Right ventricle myocardium superior (tissue), 1 donor: ENCODE measurements at regions not wholly inside any gene's neighbourhood (a gene's known extent, or its start where the extent isn't known, plus 50 kb on each side); places are given as distances from the start of the nearest gene placed in this dataset.

ENCODE experiments used
- ATAC-seq: fragments of 200-7000 bp; cut with Tn5 transposase; one replicate; pipeline ENCODE4 v1.9.1; 2020; ENCODE audit warnings: mild to moderate bottlenecking; ENCODE audit not compliant: poor library complexity
- DNase-seq: peaks from one replicate; pipeline ENCODE4 v3.0.0-alpha.2; 2020
- intact Hi-C: fragments of 100-400 bp; cut with DNase I; formaldehyde crosslinking; loops from one replicate; pipeline ENCODE4 v1.11.2; 2022
- donor health status: DM: no; HTN: yes; CAD: no; lungs with severe emphysema.

GRCh38 chr2:240207661-240208060 lies 67.2 kb upstream of the OTOS start:
- no peak for DNase-seq
- ATAC-seq, result no peak
- intact Hi-C loops, result no loop called here

- no peak for DNase-seq
Observed at GRCh38 chr2:240208096-240208495, 67.6 kb upstream of the OTOS start.

DNA sequence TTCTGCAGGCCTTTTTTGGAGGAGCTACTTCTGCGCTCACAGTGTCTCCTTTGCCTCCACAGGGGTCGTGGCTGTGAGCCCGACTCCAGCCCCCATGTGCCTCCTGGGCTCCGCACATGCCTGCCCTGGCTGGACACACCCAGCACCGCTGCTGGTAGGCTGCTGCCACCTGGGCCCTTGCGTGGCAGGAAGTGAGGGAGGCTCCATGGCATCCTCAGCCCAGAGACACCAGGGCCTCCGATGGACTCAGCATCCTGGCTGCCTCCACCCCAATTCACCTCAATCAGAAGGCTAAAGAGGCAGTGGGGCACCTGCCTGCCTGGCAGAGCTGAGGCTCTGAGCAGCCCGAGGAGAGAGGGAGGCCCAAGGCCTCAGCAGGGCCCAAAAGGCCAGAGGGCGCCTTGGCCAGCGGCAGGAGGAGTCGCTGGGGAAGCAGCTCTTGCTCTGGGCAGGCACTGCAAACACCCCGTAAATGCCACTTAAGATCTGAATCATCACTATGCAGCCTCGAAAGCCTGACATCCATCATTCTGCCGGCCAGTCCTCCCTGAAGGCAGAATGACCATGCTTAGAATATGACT lies 68.3 kb upstream of the OTOS start:
- DNase-seq, result no peak
- ATAC-seq, result no peak
- intact Hi-C loops, result no loop called here

More at GRCh38 chr2:240208096-240208495, 67.6 kb upstream of the OTOS start:
- intact Hi-C loops, result no loop called here
- no peak for ATAC-seq

- no peak for DNase-seq
Observed at GRCh38 chr2:240209493-240209892, 69.0 kb upstream of the OTOS start.

DNA sequence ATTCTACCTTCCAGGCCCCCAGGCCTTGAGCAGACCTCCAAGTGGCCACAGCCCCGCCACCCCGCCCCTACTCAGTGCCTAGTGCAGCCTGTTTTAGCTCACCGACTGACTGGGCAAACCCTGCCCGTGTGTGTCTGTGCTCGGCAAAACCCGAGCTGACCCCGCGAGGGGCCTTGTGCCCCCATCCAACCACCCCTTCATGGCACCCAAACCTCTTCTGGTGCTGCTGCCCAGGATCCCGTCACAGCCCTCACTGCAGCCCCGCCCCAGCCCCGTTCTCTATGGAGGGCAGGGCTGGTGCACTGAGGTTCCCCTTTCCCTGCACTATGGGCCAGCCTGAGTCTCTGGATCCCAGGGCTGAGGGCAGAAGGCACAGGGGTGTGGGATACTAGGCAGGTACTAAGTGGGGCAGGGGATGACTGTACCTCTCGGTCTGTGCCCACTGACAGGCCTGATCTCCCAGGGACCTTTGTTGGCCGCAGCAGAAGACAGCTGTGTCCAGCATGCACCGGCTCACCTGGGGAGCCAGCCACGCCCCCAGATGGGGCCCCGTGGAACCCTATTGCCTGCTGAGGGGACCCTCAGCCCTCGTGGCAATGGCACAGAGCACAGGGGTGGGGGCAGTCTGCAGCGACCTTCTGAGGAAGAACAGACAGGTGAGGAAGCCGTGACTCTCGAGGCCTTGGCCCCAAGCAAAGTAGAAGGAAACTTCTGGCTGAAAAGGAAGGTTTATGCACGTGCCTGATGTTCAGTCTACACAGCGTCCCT lies 69.9 kb upstream of the OTOS start:
- intact Hi-C loops, result no loop called here
- ATAC-seq (no peak), DNase-seq (no peak)

More at GRCh38 chr2:240209493-240209892, 69.0 kb upstream of the OTOS start:
- intact Hi-C loops, result no loop called here
- ATAC-seq, result no peak

DNA sequence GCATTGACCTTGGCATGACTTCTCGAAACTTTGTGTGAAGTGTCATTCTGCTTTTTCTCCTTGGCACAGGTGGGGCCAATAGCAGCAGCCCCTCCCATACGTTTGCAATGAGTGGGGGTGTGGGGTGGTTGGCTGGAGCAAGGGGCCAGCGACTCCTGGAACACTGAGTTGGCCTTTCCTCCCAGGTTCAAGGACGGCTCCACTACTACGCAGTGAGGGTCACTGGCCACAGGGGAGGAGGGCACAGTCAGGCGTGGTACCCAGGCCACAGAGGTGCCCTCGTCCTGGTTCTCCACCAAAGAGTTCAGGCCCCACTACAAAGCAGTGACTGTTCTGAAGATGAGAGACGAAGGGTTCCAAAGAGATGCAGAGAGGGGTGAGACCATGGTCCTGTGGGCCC lies 70.6 kb upstream of the OTOS start:
- no peak for DNase-seq

DNA sequence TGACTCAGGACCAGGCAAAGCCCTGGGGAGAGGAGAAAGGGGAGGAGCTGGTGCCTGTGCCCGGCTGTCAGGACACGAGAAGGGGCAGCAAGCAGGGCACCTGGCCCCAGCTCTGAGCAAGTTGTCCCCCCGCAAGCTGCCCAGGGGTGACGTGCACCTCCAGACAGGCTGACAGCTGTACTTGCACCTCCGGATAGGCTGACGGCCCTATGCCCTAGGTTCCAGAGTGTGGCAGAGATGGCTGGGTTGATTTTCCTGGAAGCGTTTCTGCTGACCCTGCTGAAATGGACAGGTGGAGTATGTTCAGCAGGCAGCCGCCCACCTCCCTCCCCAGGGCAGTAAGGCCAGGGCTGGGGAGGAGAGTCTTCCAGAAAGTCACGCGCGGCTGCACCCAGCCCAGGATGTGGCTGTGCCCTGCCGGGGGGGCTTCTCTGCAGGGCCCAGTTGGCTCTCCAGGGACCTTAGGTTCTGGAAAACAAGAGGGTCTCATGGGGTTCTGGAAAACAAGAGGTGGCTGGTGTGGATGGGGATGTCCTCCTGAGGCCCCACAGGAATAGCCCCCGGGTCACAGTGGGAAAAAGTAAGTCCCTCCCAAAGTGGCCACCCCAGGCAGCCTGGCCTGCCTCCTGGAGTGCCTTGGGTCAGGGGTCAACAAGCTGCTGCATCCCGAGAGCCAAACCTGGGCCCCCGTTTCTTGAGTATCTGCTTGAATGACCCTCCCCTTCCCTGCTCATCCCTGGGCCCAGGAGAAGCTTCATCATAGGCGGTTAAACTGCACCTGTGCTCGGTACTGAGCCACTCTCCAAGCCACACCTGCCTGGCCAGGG lies 71.4 kb upstream of the OTOS start:
- intact Hi-C loops, result no loop called here
- no peak for ATAC-seq

More for the DNA sequence above, 70.6 kb upstream of the OTOS start:
- no peak for ATAC-seq
- intact Hi-C loops, result no loop called here

DNA sequence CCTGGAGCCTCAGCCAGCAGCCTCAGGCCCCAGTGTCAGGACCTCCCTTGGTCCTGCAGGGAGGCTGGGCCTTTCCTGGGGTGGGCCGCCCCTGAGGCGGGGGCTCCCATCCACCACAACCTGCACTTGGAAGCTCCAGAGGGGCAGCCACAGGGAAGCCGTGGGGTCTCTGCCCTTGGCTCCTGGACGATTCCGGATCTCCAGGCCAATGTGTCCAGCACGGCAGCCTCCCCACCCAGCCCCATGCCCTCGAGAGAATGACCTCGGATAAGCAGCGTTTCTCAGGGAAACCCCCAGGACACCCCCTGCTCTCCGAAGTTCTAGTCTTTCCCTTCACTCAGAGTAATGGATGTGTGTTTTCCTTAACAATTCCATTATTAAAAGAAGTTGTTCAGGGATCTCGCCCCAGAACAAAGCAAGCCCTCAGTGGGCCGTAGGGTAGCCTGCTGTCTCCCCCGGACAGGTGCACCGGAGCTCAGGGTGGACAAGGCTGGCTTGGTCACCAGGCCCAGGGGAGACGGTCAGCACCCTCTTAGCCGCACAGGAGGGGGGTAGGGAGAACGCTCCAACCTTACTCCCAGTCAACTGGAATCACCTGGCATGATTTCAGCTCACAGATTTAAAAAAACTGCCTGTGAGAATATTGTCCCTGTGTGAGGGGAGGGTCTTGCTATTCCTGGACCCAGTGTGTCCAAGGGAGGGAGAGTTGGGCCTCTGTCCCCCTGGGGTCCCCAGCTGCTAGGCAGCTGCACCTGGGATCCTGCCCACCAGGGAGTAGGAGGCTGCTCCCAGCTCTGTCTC lies 72.2 kb upstream of the OTOS start:
- intact Hi-C loops, result no loop called here
- ATAC-seq (no peak), DNase-seq (no peak)

More for the DNA sequence above, 71.4 kb upstream of the OTOS start:
- DNase-seq, result no peak

GRCh38 chr2:240213226-240213475 lies 72.7 kb upstream of the OTOS start:
- ATAC-seq (no peak), DNase-seq (no peak)

GRCh38 chr2:240213476-240214421 lies 73.3 kb upstream of the OTOS start:
- no peak for ATAC-seq
- no peak for DNase-seq
- intact Hi-C loops, result no loop called here

More at GRCh38 chr2:240213226-240213475, 72.7 kb upstream of the OTOS start:
- intact Hi-C loops, result no loop called here

- ATAC-seq (no peak), DNase-seq (no peak)
- intact Hi-C loops, result no loop called here
Observed at GRCh38 chr2:240214790-240215675, 74.6 kb upstream of the OTOS start.

DNA sequence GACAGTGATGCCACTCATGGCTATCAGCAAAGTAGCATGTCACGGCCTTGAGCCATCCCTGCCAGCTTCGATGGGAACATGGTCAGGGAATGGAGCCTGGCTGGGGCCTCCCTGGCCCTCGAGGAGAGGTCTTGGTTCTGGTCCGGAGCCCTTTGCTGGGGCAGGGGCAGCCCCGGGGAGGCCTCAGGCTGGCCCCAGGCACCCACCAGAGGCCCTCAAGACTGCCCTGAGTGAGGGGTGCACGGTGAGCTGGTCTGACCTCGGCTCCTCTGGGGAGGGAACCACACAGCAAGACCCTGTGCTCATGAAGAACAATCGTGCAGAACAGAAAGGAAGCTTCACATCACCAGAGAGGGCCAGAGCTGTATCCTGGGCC lies 75.2 kb upstream of the OTOS start:
- no peak for DNase-seq
- ATAC-seq, result no peak
- intact Hi-C loops, result no loop called here

GRCh38 chr2:240216167-240216566 lies 75.7 kb upstream of the OTOS start:
- intact Hi-C loops, result no loop called here
- no peak for DNase-seq
- no peak for ATAC-seq

DNA sequence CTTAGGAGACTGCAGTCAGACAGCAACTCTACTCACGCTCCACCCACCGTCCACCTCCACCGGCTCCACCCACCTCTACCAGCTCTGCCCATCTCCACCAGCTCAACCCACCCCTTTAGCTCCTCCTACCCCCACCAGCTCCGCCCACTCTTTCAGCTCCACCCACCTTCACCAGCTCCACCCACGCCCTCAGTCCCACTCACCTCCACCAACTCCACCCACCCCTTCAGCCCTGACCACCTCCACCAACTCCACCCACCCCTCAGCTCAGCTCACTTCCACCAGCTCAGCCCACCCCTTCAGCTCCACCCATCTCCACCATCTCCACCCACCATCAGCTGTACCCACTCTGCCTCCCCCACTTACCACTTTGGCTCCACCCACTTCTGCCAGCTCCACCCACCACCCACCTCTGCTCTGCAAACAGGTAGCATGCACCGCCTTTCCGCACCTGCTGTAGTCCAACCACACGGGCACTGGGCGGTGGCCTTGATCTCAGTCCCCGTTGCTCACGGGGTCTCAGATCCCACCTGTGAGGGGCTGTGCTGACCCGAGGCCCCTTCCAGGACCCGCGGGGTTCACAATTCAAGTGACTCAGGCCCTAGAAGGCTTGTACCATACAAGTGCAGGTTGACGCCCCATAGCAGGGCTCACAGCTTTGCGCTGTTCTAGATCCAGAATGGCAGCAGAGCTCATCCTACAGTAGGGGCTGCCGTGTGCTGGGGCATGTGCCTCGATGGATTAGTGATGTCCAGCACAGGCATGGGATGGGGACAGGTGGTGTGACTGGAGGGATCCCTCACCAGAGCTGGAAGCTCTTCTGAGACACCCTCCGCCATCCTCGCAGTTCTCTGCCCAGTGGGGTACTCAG lies 77.2 kb upstream of the OTOS start:
- ATAC-seq (no peak), DNase-seq (no peak)
- intact Hi-C loops, result no loop called here

DNA sequence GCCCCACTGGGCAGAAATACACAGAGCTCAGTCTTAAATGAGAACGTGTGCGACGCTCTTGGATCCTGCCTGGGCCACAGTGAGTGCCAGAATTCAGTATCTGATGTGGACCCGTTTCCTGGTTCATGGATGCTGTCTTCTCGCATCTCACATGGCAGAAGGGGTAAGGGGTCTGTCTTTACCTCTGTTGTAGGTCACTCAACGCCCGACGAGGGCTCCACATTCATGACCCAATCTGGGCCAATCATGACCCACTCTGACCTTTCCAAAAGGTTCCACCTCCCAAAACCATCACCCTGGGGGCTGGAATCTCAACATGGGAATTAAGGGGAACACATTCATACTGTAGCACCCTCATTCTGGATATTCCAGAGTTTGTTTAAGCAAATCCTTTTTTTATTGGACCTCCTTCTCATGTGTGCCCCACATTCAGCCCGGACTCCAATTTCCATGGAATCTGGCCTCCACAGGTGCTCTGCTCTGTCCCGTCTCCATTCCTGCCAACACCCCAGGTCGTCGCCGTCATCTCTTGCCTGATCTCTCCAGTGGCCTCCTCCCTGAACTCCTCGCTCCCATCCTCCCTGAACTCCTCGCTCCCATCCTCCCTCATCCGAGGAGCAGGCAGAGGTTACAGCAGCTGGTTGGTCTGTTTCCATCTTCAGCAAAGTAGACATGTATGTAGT lies 78.9 kb upstream of the OTOS start:
- ATAC-seq (no peak), DNase-seq (no peak)
- intact Hi-C loops, result no loop called here

DNA sequence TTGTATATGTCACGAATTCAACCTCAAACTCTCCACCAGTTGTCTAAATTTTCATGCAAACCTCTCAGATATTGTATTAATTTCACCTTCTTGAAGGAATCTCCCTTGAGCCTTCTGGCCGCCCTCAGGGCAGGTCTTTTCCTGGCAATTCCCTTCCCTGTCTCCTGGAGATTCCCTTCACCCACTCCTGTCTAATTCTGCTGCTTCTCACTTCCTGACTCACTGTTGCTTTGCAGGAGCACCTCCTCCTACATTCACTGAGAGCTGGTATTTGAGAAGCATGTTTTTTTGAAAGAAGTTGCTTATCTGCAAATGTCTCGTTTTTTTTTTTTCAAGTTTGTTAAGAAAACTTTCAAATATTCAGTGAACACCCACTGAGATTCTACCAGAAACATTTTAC lies 79.9 kb upstream of the OTOS start:
- ATAC-seq (no peak), DNase-seq (no peak)
- intact Hi-C loops, result no loop called here
